Thymus (tissue), 11 donors: ENCODE measurements at regions not wholly inside any gene's neighbourhood (a gene's known extent, or its start where the extent isn't known, plus 50 kb on each side); places are given as distances from the start of the nearest gene placed in this dataset.

Experiments used
- DNase-seq, 9 donors: peaks; one replicate each; pipeline ENCODE4 v3.0.0-alpha.2; 2013; ENCODE audit warnings: low spot score in 9 of 9, low read depth in 6 of 9, missing footprints in 1 of 9
- H3K27ac ChIP-seq, 2 donors: one replicate each; pipeline ENCODE4 v1.5.1; 2013; ENCODE audit warnings: control low read depth in 1 of 2, low read depth in 1 of 2, low read length in 1 of 2, mild to moderate bottlenecking in 1 of 2, moderate library complexity in 1 of 2
- H3K27me3 ChIP-seq, 2 donors: one replicate each; pipeline ENCODE4 v1.5.1; 2013; ENCODE audit warnings: low read length in 1 of 2; ENCODE audit not compliant: control insufficient read depth in 2 of 2, insufficient read depth in 1 of 2
- H3K36me3 ChIP-seq, 2 donors: one replicate each; pipeline ENCODE4 v1.5.1; 2013; ENCODE audit warnings: low read length in 1 of 2, mild to moderate bottlenecking in 1 of 2, moderate library complexity in 1 of 2; ENCODE audit not compliant: control insufficient read depth in 2 of 2, insufficient read depth in 2 of 2
- H3K4me1 ChIP-seq, 2 donors: one replicate each; pipeline ENCODE4 v1.5.1; 2013; ENCODE audit warnings: low read length in 2 of 2; ENCODE audit not compliant: control insufficient read depth in 2 of 2, insufficient read depth in 2 of 2
- H3K4me3 ChIP-seq, 2 donors: one replicate each; pipeline ENCODE4 v1.5.1; 2013; ENCODE audit warnings: low read length in 2 of 2, control low read depth in 1 of 2, mild to moderate bottlenecking in 1 of 2
- H3K9me3 ChIP-seq, 2 donors: one replicate each; pipeline ENCODE4 v1.5.1; 2013; ENCODE audit warnings: low read length in 1 of 2, mild to moderate bottlenecking in 1 of 2; ENCODE audit not compliant: control insufficient read depth in 2 of 2, insufficient read depth in 1 of 2
- WGBS: extraction: QIAGEN DNeasy Blood & Tissue Kit; methylation state at CpG from one replicate; pipeline ENCODE4 v1.1.7; 2013; 5-methylcytosine and 5-hydroxymethylcytosine counted together
- donor health status: healthy.

DNA sequence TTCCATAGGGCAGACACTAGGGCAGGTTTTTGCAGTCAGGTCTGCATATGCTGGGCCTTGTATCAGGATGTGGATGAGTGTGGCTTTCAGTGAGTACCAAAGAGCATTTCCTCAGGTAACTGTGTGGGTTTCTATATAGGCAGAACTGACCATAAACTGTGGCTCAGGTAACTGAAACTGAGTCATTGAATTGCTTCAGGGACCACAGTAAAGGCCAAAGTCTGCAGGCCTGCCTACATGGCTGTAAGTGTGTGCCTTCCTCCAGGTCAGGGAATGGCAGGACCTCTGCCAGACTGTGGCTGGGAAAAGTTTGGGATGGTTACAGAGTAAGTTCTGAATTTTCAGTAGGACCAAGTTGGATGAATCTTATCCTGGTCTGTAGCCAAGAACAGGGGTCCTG is 85.6 kb downstream of the ZNF486 start:
- no peaks in the 10 kb centered on the region for H3K4me1 ChIP-seq
- peaks cover 0 to 2% of the 10 kb centered on the region in 2 donors for H3K9me3 ChIP-seq
- no peaks in the 10 kb centered on the region for H3K27me3 ChIP-seq
- H3K4me3 ChIP-seq = no peak overlapping the region
- H3K27ac ChIP-seq = no peak overlapping the region
- H3K36me3 ChIP-seq = no peaks in the 10 kb centered on the region
- DNase-seq = no peak

DNA sequence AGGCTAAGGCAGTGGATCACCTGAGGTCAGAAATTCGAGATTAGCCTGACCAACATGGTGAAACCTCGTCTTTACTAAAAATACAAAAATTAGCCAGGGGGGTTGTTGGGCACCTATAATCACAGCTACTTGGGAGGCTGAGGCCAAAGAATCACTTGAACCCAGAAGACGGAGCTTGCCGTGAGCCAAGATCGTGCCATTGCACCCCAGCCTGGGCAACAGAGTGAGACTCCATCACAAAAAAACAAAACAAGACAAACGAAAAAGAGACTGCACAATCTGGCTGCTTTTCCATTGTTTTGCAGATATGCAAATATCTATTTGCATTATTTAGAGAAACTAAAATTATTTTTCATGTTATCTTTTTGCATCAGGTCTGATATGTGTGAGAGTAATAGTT is 83.6 kb downstream of the ZNF486 start:
- WGBS = 88% methylated on average over 6 of the region's 6 CpGs
- H3K4me3 ChIP-seq = no peak overlapping the region
- no peaks in the 10 kb centered on the region for H3K27me3 ChIP-seq
- no peak overlapping the region for H3K27ac ChIP-seq
- no peaks in the 10 kb centered on the region for H3K36me3 ChIP-seq
- H3K4me1 ChIP-seq = no peaks in the 10 kb centered on the region
- H3K9me3 ChIP-seq = no peaks in the 10 kb centered on the region
- no peak for DNase-seq

GRCh38 chr19:20250121-20250520 is 83.1 kb downstream of the ZNF486 start:
- WGBS = 88% methylated on average over 1 of the region's 1 CpG
- DNase-seq = no peak
- no peak overlapping the region for H3K27ac ChIP-seq
- H3K27me3 ChIP-seq = no peaks in the 10 kb centered on the region
- H3K4me1 ChIP-seq = no peaks in the 10 kb centered on the region
- H3K4me3 ChIP-seq = no peak overlapping the region
- H3K9me3 ChIP-seq = no peaks in the 10 kb centered on the region
- no peaks in the 10 kb centered on the region for H3K36me3 ChIP-seq
